Astrocyte (in vitro differentiated cells and primary cell): ENCODE measurements at regions not wholly inside any gene's neighbourhood (a gene's known extent, or its start where the extent isn't known, plus 50 kb on each side); places are given as distances from the start of the nearest gene placed in this dataset.

ENCODE experiments used
- DNase-seq: peaks from one replicate; pipeline ENCODE4 v3.0.0-alpha.2; 2010; ENCODE audit warnings: low read depth
- FAIRE-seq: peaks from 2 replicates; lab custom pipeline; 2011; peaks lifted over from hg19 to GRCh38; lab: Jason Lieb, UNC
- H2AFZ ChIP-seq: 2 replicates; pipeline ENCODE4 v1.6.0; 2012; ENCODE audit warnings: low read depth, low read length, inconsistent platforms
- H3K27ac ChIP-seq: 2 replicates; pipeline ENCODE4 v1.5.1; 2011; ENCODE audit warnings: low read depth, low read length, inconsistent platforms
- H3K27me3 ChIP-seq: 2 replicates; pipeline ENCODE4 v1.6.0; 2011; ENCODE audit warnings: low read length, inconsistent platforms; ENCODE audit not compliant: insufficient read depth
- H3K36me3 ChIP-seq: 2 replicates; pipeline ENCODE4 v1.5.1; 2011; ENCODE audit warnings: low read length, inconsistent platforms; ENCODE audit not compliant: insufficient read depth
- H3K4me1 ChIP-seq: 2 replicates; pipeline ENCODE4 v1.5.1; 2011; ENCODE audit warnings: low read length, inconsistent platforms; ENCODE audit not compliant: insufficient read depth
- H3K4me2 ChIP-seq: 2 replicates; pipeline ENCODE4 v1.6.0; 2012; ENCODE audit warnings: low read length, inconsistent platforms
- H3K4me3 ChIP-seq: 2 replicates; pipeline ENCODE4 v1.5.1; 2011; ENCODE audit warnings: low read depth, mild to moderate bottlenecking, low read length, inconsistent platforms; ENCODE audit not compliant: insufficient read depth
- H3K79me2 ChIP-seq: 2 replicates; pipeline ENCODE4 v1.6.0; 2012; ENCODE audit warnings: mild to moderate bottlenecking, low read length, inconsistent platforms; ENCODE audit not compliant: insufficient read depth
- H3K9ac ChIP-seq: 2 replicates; pipeline ENCODE4 v1.6.0; 2012; ENCODE audit warnings: mild to moderate bottlenecking, low read length, inconsistent platforms
- H3K9me3 ChIP-seq: 2 replicates; pipeline ENCODE4 v1.5.1; 2012; ENCODE audit warnings: low read depth, mild to moderate bottlenecking, low read length, inconsistent platforms; ENCODE audit not compliant: insufficient read depth
- H4K20me1 ChIP-seq: 2 replicates; pipeline ENCODE4 v1.6.0; 2012; ENCODE audit warnings: low read length, inconsistent platforms; ENCODE audit not compliant: insufficient read depth
- H3K27ac Mint-ChIP-seq: one replicate; pipeline ENCODE4 v1.8.0; 2021; ENCODE audit warnings: mild to moderate bottlenecking, mixed read lengths; ENCODE audit not compliant: unreplicated experiment
- H3K27me3 Mint-ChIP-seq: one replicate; pipeline ENCODE4 v1.8.0; 2021; ENCODE audit warnings: low read depth, mixed read lengths; ENCODE audit not compliant: unreplicated experiment
- H3K36me3 Mint-ChIP-seq: one replicate; pipeline ENCODE4 v1.8.0; 2021; ENCODE audit warnings: low read depth, mixed read lengths; ENCODE audit not compliant: unreplicated experiment
- H3K4me1 Mint-ChIP-seq: one replicate; pipeline ENCODE4 v1.8.0; 2021; ENCODE audit warnings: low read depth, mixed read lengths; ENCODE audit not compliant: unreplicated experiment
- H3K4me3 Mint-ChIP-seq: one replicate; pipeline ENCODE4 v1.8.0; 2021; ENCODE audit warnings: mild to moderate bottlenecking, moderate library complexity, mixed read lengths; ENCODE audit not compliant: unreplicated experiment
- H3K9me3 Mint-ChIP-seq: one replicate; pipeline ENCODE4 v1.8.0; 2021; ENCODE audit warnings: mild to moderate bottlenecking, mixed read lengths; ENCODE audit not compliant: unreplicated experiment
- EZH2 ChIP-seq: IDR thresholded peaks from 2 replicates; pipeline ENCODE4 v1.6.1; 2012; ENCODE audit warnings: mild to moderate bottlenecking, low read length, inconsistent platforms; ENCODE audit not compliant: insufficient read depth
- TF ChIP-seq, protein P1 (sequence below): IDR thresholded peaks from 2 replicates; pipeline ENCODE4 v1.5.1; 2011; ENCODE audit warnings: low read depth, mild to moderate bottlenecking, inconsistent platforms, low read length, moderate library complexity; ENCODE audit not compliant: insufficient read depth

DNA sequence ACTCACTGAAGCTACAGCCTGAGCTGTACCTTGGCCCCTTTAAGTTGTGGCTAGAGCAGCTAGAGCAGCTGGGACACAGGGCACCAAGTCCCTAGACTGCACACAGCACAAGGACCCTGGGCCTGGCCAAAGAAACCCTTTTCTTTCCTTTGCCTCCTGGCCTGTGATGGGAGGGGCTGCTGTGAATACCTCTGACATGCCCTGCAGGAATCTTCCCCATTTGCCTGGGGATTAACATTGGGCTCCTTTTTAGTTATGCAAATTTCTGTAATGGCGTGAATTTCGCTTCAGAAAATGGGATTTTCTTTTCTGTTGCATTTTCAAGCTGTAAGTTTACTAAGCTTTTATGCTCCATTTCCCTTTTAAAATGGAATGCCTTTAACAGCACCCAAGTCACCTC is 611.2 kb upstream of the ARPP21 start:
- H3K79me2 ChIP-seq = no peaks in the 10 kb centered on the region
- H3K27ac ChIP-seq = no peak overlapping the region
- Mint-ChIP-seq H3K9me3 (peaks cover 23% of the 10 kb centered on the region), H3K36me3 (no peaks in the 10 kb centered on the region), H3K27me3 (no peaks in the 10 kb centered on the region), H3K4me1 (no peaks in the 10 kb centered on the region), H3K4me3 (no peak overlapping the region), H3K27ac (no peak overlapping the region)
- no peaks in the 10 kb centered on the region for H3K9me3 ChIP-seq
- TF ChIP-seq, protein P1, sequence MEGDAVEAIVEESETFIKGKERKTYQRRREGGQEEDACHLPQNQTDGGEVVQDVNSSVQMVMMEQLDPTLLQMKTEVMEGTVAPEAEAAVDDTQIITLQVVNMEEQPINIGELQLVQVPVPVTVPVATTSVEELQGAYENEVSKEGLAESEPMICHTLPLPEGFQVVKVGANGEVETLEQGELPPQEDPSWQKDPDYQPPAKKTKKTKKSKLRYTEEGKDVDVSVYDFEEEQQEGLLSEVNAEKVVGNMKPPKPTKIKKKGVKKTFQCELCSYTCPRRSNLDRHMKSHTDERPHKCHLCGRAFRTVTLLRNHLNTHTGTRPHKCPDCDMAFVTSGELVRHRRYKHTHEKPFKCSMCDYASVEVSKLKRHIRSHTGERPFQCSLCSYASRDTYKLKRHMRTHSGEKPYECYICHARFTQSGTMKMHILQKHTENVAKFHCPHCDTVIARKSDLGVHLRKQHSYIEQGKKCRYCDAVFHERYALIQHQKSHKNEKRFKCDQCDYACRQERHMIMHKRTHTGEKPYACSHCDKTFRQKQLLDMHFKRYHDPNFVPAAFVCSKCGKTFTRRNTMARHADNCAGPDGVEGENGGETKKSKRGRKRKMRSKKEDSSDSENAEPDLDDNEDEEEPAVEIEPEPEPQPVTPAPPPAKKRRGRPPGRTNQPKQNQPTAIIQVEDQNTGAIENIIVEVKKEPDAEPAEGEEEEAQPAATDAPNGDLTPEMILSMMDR = no peak
- TF ChIP-seq EZH2 = no peak
- no peak for FAIRE-seq
- no peaks in the 10 kb centered on the region for H3K36me3 ChIP-seq
- H4K20me1 ChIP-seq = no peaks in the 10 kb centered on the region
- no peak overlapping the region for H3K4me2 ChIP-seq
- H2AFZ ChIP-seq = no peak overlapping the region
- H3K4me1 ChIP-seq = no peaks in the 10 kb centered on the region
- H3K4me3 ChIP-seq = no peak overlapping the region
- no peak overlapping the region for H3K9ac ChIP-seq
- no peak for DNase-seq
- no peaks in the 10 kb centered on the region for H3K27me3 ChIP-seq

DNA sequence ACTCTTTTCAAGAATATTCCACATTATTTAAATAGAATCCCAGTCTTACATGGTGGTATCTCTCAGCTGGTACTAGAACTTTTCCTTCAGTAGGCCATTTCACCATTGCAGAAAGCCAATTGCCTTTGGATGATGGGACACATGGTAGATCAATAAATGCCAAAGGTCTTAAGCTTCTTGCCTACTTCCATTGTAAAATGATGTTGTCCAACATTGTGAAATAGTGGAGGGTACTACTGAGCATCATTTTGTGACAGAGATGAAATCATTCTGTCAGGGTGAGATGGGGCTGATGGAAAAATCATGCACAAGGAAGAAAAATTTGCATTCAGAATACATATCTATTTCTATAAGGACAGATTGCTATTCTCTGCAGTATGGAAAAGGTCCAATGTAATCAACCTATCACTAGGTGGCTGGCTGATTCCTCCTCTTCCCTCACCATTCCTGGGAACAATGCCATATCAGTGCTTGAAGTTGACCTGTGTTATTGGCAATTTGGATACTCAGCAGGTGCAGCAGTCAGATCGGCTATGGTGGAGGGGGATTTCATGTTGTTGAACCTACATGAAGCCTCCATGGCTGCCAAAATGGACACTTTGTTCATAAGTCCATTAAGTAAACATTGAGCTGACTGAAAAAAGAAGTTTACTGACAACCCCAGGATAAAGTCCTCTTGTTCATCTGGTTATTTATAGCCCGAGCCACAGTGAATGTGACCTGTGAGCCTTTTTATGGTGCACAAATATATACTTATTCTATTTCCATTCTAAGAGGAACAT is 596.9 kb upstream of the ARPP21 start:
- no peaks in the 10 kb centered on the region for H4K20me1 ChIP-seq
- no peak overlapping the region for H3K4me2 ChIP-seq
- FAIRE-seq (no peak), DNase-seq (no peak)
- H3K36me3 Mint-ChIP-seq = no peaks in the 10 kb centered on the region
- H3K9me3 Mint-ChIP-seq = no peaks in the 10 kb centered on the region
- H3K9ac ChIP-seq = no peak overlapping the region
- no peaks in the 10 kb centered on the region for H3K79me2 ChIP-seq
- no peak overlapping the region for H3K27ac Mint-ChIP-seq
- no peaks in the 10 kb centered on the region for H3K4me1 ChIP-seq
- no peaks in the 10 kb centered on the region for H3K9me3 ChIP-seq
- no peak overlapping the region for H3K4me3 ChIP-seq
- H3K36me3 ChIP-seq = no peaks in the 10 kb centered on the region
- H3K27me3 Mint-ChIP-seq = no peaks in the 10 kb centered on the region
- TF ChIP-seq, protein P1 = no peak
- no peak for TF ChIP-seq EZH2
- no peak overlapping the region for H3K4me3 Mint-ChIP-seq
- H3K27ac ChIP-seq = no peak overlapping the region
- H2AFZ ChIP-seq = no peak overlapping the region
- H3K4me1 Mint-ChIP-seq = no peaks in the 10 kb centered on the region
- no peaks in the 10 kb centered on the region for H3K27me3 ChIP-seq

DNA sequence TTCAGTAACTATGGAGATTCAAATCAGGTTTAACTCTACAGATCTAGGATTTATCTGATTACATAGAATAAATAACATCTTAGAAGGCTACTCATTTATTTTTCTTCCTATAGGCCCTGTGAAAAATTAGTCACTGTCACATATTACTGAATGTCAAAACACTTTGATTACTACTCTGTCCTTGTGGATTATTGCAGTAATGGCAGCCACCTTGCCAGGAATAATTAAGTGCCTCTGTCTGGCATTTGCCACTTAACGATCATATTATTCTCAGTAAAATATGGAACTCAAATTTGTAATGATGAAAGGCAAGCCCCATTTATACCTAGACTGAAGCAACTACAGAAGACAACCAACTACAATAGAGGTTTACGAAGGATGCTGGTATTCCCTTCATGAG is 596.3 kb upstream of the ARPP21 start:
- DNase-seq (no peak), FAIRE-seq (no peak)
- Mint-ChIP-seq H3K27ac (no peak overlapping the region), H3K36me3 (no peaks in the 10 kb centered on the region), H3K9me3 (no peaks in the 10 kb centered on the region), H3K4me3 (no peak overlapping the region), H3K27me3 (no peaks in the 10 kb centered on the region), H3K4me1 (no peaks in the 10 kb centered on the region)
- no peaks in the 10 kb centered on the region for H3K9me3 ChIP-seq
- H3K79me2 ChIP-seq = no peaks in the 10 kb centered on the region
- no peaks in the 10 kb centered on the region for H3K27me3 ChIP-seq
- H2AFZ ChIP-seq = no peak overlapping the region
- H3K9ac ChIP-seq = no peak overlapping the region
- H4K20me1 ChIP-seq = no peaks in the 10 kb centered on the region
- H3K4me3 ChIP-seq = no peak overlapping the region
- H3K4me1 ChIP-seq = no peaks in the 10 kb centered on the region
- TF ChIP-seq, protein P1 = no peak
- no peak for TF ChIP-seq EZH2
- H3K27ac ChIP-seq = no peak overlapping the region
- H3K4me2 ChIP-seq = no peak overlapping the region
- no peaks in the 10 kb centered on the region for H3K36me3 ChIP-seq
